Upper lobe of left lung (tissue), 4 donors: ENCODE measurements at regions not wholly inside any gene's neighbourhood (a gene's known extent, or its start where the extent isn't known, plus 50 kb on each side); places are given as distances from the start of the nearest gene placed in this dataset.

Experiments used
- EP300 ChIP-seq, 4 donors: sonication (generic); formaldehyde crosslinking; IDR thresholded peaks; one replicate each; pipeline ENCODE4 v1.5.1; 2017; ENCODE audit warnings: antibody characterized with exemption in 4 of 4, control low read depth in 2 of 4
- TF ChIP-seq, protein P1 (sequence below), 6 experiments: fragments of 450-650 bp in 4 of 6; fragments of 200-600 bp in 2 of 6; sonication (generic) in 2 of 6; IDR thresholded peaks; one replicate each; pipeline ENCODE4 v1.5.1; 2016 to 2019; ENCODE audit warnings: antibody characterized with exemption in 6 of 6

DNA sequence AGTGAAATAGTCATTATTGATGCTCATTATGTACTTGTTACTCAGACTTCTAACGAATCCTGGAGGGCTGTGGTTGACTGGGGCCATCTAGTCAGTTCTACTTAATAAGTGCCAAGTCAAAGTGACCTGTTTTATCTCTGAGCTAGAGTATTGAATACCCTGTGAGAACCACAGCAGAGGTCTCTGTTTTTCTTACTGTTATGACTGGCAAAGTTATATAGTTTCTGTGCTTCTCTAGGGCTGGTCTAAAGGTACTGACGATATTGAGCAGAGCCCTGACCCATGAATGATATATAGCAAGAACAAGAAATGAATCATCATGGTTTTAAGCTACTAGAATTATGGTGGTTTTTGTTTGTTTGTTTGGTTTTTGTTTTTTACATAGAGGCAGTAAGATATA is 555.8 kb downstream of the PLA2G4A start:
- TF ChIP-seq EP300 (IDR thresholded peaks at IDR 0.05): no peak
- TF ChIP-seq, protein P1, sequence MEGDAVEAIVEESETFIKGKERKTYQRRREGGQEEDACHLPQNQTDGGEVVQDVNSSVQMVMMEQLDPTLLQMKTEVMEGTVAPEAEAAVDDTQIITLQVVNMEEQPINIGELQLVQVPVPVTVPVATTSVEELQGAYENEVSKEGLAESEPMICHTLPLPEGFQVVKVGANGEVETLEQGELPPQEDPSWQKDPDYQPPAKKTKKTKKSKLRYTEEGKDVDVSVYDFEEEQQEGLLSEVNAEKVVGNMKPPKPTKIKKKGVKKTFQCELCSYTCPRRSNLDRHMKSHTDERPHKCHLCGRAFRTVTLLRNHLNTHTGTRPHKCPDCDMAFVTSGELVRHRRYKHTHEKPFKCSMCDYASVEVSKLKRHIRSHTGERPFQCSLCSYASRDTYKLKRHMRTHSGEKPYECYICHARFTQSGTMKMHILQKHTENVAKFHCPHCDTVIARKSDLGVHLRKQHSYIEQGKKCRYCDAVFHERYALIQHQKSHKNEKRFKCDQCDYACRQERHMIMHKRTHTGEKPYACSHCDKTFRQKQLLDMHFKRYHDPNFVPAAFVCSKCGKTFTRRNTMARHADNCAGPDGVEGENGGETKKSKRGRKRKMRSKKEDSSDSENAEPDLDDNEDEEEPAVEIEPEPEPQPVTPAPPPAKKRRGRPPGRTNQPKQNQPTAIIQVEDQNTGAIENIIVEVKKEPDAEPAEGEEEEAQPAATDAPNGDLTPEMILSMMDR (IDR thresholded peaks at IDR 0.05): no peak
